Progenitor cell of endocrine pancreas (in vitro differentiated cells): ENCODE measurements at regions not wholly inside any gene's neighbourhood (a gene's known extent, or its start where the extent isn't known, plus 50 kb on each side); places are given as distances from the start of the nearest gene placed in this dataset.

Experiments used
- DNase-seq: peaks from one replicate; pipeline ENCODE4 v3.0.0; 2021; ENCODE audit warnings: low spot score; ENCODE audit not compliant: unreplicated experiment
- H3K27ac Mint-ChIP-seq: 2 replicates; pipeline ENCODE4 v1.8.0; 2021; ENCODE audit warnings: mild to moderate bottlenecking, moderate library complexity, mixed read lengths
- H3K27me3 Mint-ChIP-seq: 2 replicates; pipeline ENCODE4 v1.8.0; 2021; ENCODE audit warnings: mixed read lengths
- H3K36me3 Mint-ChIP-seq: 2 replicates; pipeline ENCODE4 v1.8.0; 2022; ENCODE audit warnings: mixed read lengths; ENCODE audit not compliant: insufficient read depth
- H3K4me1 Mint-ChIP-seq: 2 replicates; pipeline ENCODE4 v1.8.0; 2021; ENCODE audit warnings: low read depth, mixed read lengths
- H3K4me3 Mint-ChIP-seq: 2 replicates; pipeline ENCODE4 v1.8.0; 2021; ENCODE audit warnings: low read depth, mild to moderate bottlenecking, moderate library complexity, mixed read lengths
- H3K9me3 Mint-ChIP-seq: 2 replicates; pipeline ENCODE4 v1.8.0; 2021; ENCODE audit warnings: low read depth, mixed read lengths
- CTCF ChIP-seq: fragments of 200-600 bp; sonication (generic); IDR thresholded peaks from one replicate; pipeline ENCODE4 v1.5.0; 2021; ENCODE audit warnings: antibody characterized with exemption, mild to moderate bottlenecking; ENCODE audit not compliant: unreplicated experiment

GRCh38 chr2:196245378-196246140 lies 74.2 kb upstream of the STK17B start:
- Mint-ChIP-seq H3K27me3 (no peaks in the 10 kb centered on the region), H3K4me3 (no peak overlapping the region), H3K27ac (no peak overlapping the region), H3K4me1 (no peaks in the 10 kb centered on the region), H3K36me3 (no peaks in the 10 kb centered on the region), H3K9me3 (no peaks in the 10 kb centered on the region)
- DNase-seq: no peak
- TF ChIP-seq CTCF: no peak

GRCh38 chr2:196247114-196247975 lies 76.0 kb upstream of the STK17B start:
- Mint-ChIP-seq H3K27me3 (no peaks in the 10 kb centered on the region), H3K4me1 (no peaks in the 10 kb centered on the region), H3K9me3 (no peaks in the 10 kb centered on the region), H3K36me3 (no peaks in the 10 kb centered on the region), H3K27ac (no peak overlapping the region), H3K4me3 (no peak overlapping the region)
- no peak for TF ChIP-seq CTCF
- no peak for DNase-seq

- no peak overlapping the region for H3K4me3 Mint-ChIP-seq
- H3K27ac Mint-ChIP-seq: no peak overlapping the region
- H3K36me3 Mint-ChIP-seq: peaks cover 2% of the 10 kb centered on the region
- no peak for TF ChIP-seq CTCF
- no peak for DNase-seq
- H3K4me1 Mint-ChIP-seq: no peaks in the 10 kb centered on the region
- no peaks in the 10 kb centered on the region for H3K9me3 Mint-ChIP-seq
- H3K27me3 Mint-ChIP-seq: no peaks in the 10 kb centered on the region
These were observed 76.5 kb upstream of the STK17B start for GRCh38 chr2:196247976-196248280.

- TF ChIP-seq CTCF: no peak
- DNase-seq: no peak
- no peaks in the 10 kb centered on the region for H3K4me1 Mint-ChIP-seq
- no peaks in the 10 kb centered on the region for H3K27me3 Mint-ChIP-seq
- H3K4me3 Mint-ChIP-seq: no peak overlapping the region
- H3K9me3 Mint-ChIP-seq: no peaks in the 10 kb centered on the region
- H3K36me3 Mint-ChIP-seq: peaks cover 4% of the 10 kb centered on the region
- H3K27ac Mint-ChIP-seq: no peak overlapping the region
These were observed 77.2 kb upstream of the STK17B start for GRCh38 chr2:196248467-196249094.

- no peak for DNase-seq
- Mint-ChIP-seq H3K9me3 (no peaks in the 10 kb centered on the region), H3K27ac (no peak overlapping the region), H3K4me3 (no peak overlapping the region), H3K4me1 (no peaks in the 10 kb centered on the region), H3K27me3 (no peaks in the 10 kb centered on the region), H3K36me3 (peaks cover 4% of the 10 kb centered on the region)
- no peak for TF ChIP-seq CTCF
These were observed 77.8 kb upstream of the STK17B start for GRCh38 chr2:196249171-196249570.
